ENCODE measurements at regions not wholly inside any gene's neighbourhood (a gene's known extent, or its start where the extent isn't known, plus 50 kb on each side); places are given as distances from the start of the nearest gene placed in this dataset.

DNA sequence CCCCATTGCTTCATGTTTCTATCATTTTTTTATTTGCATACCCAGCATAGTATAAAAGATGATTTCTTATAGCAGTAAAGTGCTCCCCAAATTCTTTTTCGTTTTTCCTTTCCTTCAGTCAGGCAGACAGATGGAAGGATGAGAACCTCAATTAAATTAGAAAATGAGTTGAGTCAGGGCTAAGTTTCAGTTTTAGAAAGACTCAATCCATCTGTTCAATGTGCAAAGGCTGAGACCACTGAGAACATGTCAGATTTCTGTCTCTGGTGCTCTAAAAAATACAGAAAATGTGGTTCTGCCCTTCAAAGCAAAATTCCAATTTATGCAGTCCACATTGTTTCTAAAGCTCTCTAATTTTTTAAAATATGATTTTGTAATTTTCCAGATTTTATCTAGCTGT lies 257.6 kb upstream of the HS3ST5 start:
- ChIA-PET CTCF (no interaction called here), POLR2A (ENCODE audit: low non-redundant PET) (no interaction called here)
- Histone ChIP-seq H3K27ac (ENCODE audit: low read depth, low read length, poor library complexity, severe bottlenecking) (no peak overlapping the region), H3K4me3 (ENCODE audit: low read depth, low read length, poor library complexity, severe bottlenecking) (no peak overlapping the region), H3K36me3 (ENCODE audit: insufficient read depth, low read length, poor library complexity, severe bottlenecking) (no peaks in the 10 kb centered on the region), H3K27me3 (replicated peaks; ENCODE audit: insufficient read depth, low read depth, low read length, poor library complexity) (no peaks in the 10 kb centered on the region), H3K4me1 (ENCODE audit: insufficient read depth, low read length, poor library complexity, severe bottlenecking) (no peaks in the 10 kb centered on the region), H3K9me3 (ENCODE audit: low read depth, low read length, poor library complexity, severe bottlenecking) (no peaks in the 10 kb centered on the region)
- intact Hi-C loops (cut with micrococcal nuclease; ENCODE audit: unreplicated experiment): no loop called here
- no peak for DNase-seq (ENCODE audit: low spot score)
- TF ChIP-seq, protein P1, sequence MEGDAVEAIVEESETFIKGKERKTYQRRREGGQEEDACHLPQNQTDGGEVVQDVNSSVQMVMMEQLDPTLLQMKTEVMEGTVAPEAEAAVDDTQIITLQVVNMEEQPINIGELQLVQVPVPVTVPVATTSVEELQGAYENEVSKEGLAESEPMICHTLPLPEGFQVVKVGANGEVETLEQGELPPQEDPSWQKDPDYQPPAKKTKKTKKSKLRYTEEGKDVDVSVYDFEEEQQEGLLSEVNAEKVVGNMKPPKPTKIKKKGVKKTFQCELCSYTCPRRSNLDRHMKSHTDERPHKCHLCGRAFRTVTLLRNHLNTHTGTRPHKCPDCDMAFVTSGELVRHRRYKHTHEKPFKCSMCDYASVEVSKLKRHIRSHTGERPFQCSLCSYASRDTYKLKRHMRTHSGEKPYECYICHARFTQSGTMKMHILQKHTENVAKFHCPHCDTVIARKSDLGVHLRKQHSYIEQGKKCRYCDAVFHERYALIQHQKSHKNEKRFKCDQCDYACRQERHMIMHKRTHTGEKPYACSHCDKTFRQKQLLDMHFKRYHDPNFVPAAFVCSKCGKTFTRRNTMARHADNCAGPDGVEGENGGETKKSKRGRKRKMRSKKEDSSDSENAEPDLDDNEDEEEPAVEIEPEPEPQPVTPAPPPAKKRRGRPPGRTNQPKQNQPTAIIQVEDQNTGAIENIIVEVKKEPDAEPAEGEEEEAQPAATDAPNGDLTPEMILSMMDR (conservative IDR thresholded peaks at IDR 0.05; ENCODE audit: low read depth, low read length): no peak
- no peak for TF ChIP-seq EZH2 (IDR thresholded peaks at IDR 0.05; ENCODE audit: borderline replicate concordance, low read depth, low read length, poor library complexity, severe bottlenecking)
- BruUV-seq (replicated peaks): no TSS peak

- H3K4me3 ChIP-seq (ENCODE audit: low read depth, low read length, poor library complexity, severe bottlenecking): no peak overlapping the region
- H3K4me1 ChIP-seq (ENCODE audit: insufficient read depth, low read length, poor library complexity, severe bottlenecking): no peaks in the 10 kb centered on the region
- no peak for DNase-seq (ENCODE audit: low spot score)
- CTCF ChIA-PET: no interaction called here
- H3K27me3 ChIP-seq (replicated peaks; ENCODE audit: insufficient read depth, low read depth, low read length, poor library complexity): no peaks in the 10 kb centered on the region
- intact Hi-C loops (cut with micrococcal nuclease; ENCODE audit: unreplicated experiment): no loop called here
- no peak for TF ChIP-seq EZH2 (IDR thresholded peaks at IDR 0.05; ENCODE audit: borderline replicate concordance, low read depth, low read length, poor library complexity, severe bottlenecking)
- TF ChIP-seq, protein P1 (conservative IDR thresholded peaks at IDR 0.05; ENCODE audit: low read depth, low read length): no peak
- POLR2A ChIA-PET (ENCODE audit: low non-redundant PET): no interaction called here
- no peaks in the 10 kb centered on the region for H3K36me3 ChIP-seq (ENCODE audit: insufficient read depth, low read length, poor library complexity, severe bottlenecking)
- no TSS peak for BruUV-seq (replicated peaks)
- H3K27ac ChIP-seq (ENCODE audit: low read depth, low read length, poor library complexity, severe bottlenecking): no peak overlapping the region
- no peaks in the 10 kb centered on the region for H3K9me3 ChIP-seq (ENCODE audit: low read depth, low read length, poor library complexity, severe bottlenecking)
These were observed 252.8 kb upstream of the HS3ST5 start for GRCh38 chr6:114595591-114595990.

DNA sequence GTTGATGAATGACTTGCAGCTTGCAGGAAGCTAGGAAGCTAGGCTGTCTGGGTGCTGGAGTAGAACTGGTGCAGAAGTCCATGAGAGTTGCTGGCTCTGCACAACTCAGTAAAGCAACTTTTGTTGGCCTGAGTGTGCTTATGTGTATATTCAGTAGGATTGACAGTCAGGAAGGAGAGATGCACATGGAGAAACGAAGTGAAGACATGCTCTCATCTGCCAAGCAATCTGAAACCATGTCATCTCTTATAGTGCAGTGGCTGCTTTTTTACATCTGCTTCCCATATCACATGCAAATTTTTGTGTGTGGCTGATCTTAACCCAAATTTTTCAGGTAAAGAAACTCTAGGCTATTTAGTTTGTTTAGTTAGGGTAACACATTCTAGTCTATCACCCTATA lies 252.4 kb upstream of the HS3ST5 start:
- Histone ChIP-seq H3K4me3 (ENCODE audit: low read depth, low read length, poor library complexity, severe bottlenecking) (no peak overlapping the region), H3K4me1 (ENCODE audit: insufficient read depth, low read length, poor library complexity, severe bottlenecking) (no peaks in the 10 kb centered on the region), H3K27me3 (replicated peaks; ENCODE audit: insufficient read depth, low read depth, low read length, poor library complexity) (no peaks in the 10 kb centered on the region), H3K27ac (ENCODE audit: low read depth, low read length, poor library complexity, severe bottlenecking) (no peak overlapping the region), H3K36me3 (ENCODE audit: insufficient read depth, low read length, poor library complexity, severe bottlenecking) (no peaks in the 10 kb centered on the region), H3K9me3 (ENCODE audit: low read depth, low read length, poor library complexity, severe bottlenecking) (no peaks in the 10 kb centered on the region)
- no peak for DNase-seq (ENCODE audit: low spot score)
- ChIA-PET CTCF (no interaction called here), POLR2A (ENCODE audit: low non-redundant PET) (no interaction called here)
- intact Hi-C loops (cut with micrococcal nuclease; ENCODE audit: unreplicated experiment): no loop called here
- TF ChIP-seq, protein P1 (conservative IDR thresholded peaks at IDR 0.05; ENCODE audit: low read depth, low read length): no peak
- no peak for TF ChIP-seq EZH2 (IDR thresholded peaks at IDR 0.05; ENCODE audit: borderline replicate concordance, low read depth, low read length, poor library complexity, severe bottlenecking)
- BruUV-seq (replicated peaks): no TSS peak

Measured in A673 (cell line).